Testis (tissue), 2 donors: ENCODE measurements at regions not wholly inside any gene's neighbourhood (a gene's known extent, or its start where the extent isn't known, plus 50 kb on each side); places are given as distances from the start of the nearest gene placed in this dataset.

ENCODE experiments used
- POLR2A ChIP-seq: fragments of 450-650 bp; IDR thresholded peaks from one replicate; pipeline ENCODE4 v1.6.1; 2017; ENCODE audit warnings: antibody characterized with exemption, mild to moderate bottlenecking, moderate library complexity
- TF ChIP-seq, protein P1 (sequence below), 3 experiments: fragments of 450-650 bp in 2 of 3; fragments of 200-600 bp in 1 of 3; sonication (generic) in 1 of 3; IDR thresholded peaks; one replicate each; pipeline ENCODE4 v1.5.1; 2016 to 2019; ENCODE audit warnings: antibody characterized with exemption in 3 of 3, mild to moderate bottlenecking in 2 of 3, moderate library complexity in 1 of 3

DNA sequence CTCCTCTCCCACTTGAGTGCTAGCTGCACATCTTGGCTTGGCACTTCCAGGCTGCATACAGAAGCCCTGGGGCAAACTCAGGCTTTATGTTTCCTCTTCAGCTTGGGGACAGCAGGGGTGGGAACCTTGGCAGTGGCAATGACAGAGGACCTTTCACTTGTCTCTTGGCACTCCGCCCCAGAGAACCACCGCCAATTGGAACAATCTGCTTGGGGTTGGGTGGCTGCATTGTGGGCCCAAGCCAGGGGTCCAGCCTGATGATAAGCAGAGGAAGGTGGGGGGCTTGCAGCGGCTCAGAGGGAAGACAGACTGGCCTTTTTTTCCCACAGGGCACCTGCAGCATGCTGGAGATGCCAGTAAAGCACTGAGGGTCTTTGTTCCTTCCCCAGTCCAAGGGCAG, 179.0 kb upstream of the NMUR2 start:
- TF ChIP-seq, protein P1, sequence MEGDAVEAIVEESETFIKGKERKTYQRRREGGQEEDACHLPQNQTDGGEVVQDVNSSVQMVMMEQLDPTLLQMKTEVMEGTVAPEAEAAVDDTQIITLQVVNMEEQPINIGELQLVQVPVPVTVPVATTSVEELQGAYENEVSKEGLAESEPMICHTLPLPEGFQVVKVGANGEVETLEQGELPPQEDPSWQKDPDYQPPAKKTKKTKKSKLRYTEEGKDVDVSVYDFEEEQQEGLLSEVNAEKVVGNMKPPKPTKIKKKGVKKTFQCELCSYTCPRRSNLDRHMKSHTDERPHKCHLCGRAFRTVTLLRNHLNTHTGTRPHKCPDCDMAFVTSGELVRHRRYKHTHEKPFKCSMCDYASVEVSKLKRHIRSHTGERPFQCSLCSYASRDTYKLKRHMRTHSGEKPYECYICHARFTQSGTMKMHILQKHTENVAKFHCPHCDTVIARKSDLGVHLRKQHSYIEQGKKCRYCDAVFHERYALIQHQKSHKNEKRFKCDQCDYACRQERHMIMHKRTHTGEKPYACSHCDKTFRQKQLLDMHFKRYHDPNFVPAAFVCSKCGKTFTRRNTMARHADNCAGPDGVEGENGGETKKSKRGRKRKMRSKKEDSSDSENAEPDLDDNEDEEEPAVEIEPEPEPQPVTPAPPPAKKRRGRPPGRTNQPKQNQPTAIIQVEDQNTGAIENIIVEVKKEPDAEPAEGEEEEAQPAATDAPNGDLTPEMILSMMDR (IDR thresholded peaks at IDR 0.05), result no peak
- TF ChIP-seq POLR2A, result no peak
